SK-N-SH (cell line): ENCODE measurements at regions not wholly inside any gene's neighbourhood (a gene's known extent, or its start where the extent isn't known, plus 50 kb on each side); places are given as distances from the start of the nearest gene placed in this dataset.

Source experiments
- CTCF ChIA-PET: fragments of 300-600, 350-600 bp; formaldehyde crosslinking; extraction: SDS; loops from one replicate; lab custom pipeline; 2021; lab: Yijun Ruan, JAX
- POLR2A ChIA-PET: fragments of 350-600 bp; sonication (Branson Sonifier 250); formaldehyde crosslinking; extraction: SDS; loops from one replicate; lab custom pipeline; 2020; ENCODE audit warnings: antibody characterized with exemption, inconsistent platforms; lab: Yijun Ruan, JAX
- DNase-seq: peaks from one replicate; pipeline ENCODE4 v3.0.0; 2012
- H2AFZ ChIP-seq: fragments of 200-600 bp; sonication (generic); 2 replicates; pipeline ENCODE4 v1.8.1; 2016; ENCODE audit warnings: antibody characterized with exemption, mild to moderate bottlenecking, low read depth
- H3F3A ChIP-seq: fragments of 200-600 bp; sonication (generic); replicated peaks from 2 replicates; pipeline ENCODE3; 2016; ENCODE audit warnings: antibody characterized with exemption, mild to moderate bottlenecking; ENCODE audit not compliant: insufficient read depth
- H3K27ac ChIP-seq, 2 experiments: fragments of 200-500 bp in 1 of 2; fragments of 200-600 bp in 1 of 2; sonication (Bioruptor generic) in 1 of 2; sonication (generic), shearing (Covaris generic) in 1 of 2; 2 replicates each; pipeline versions ENCODE4 v1.5.1 to v1.6.1; 2014 to 2016; ENCODE audit warnings: low read depth in 2 of 2, inconsistent platforms in 1 of 2, low read length in 1 of 2, mild to moderate bottlenecking in 1 of 2, mixed read lengths in 1 of 2
- H3K27me3 ChIP-seq: fragments of 200-600 bp; sonication (generic), shearing (Covaris generic); 2 replicates; pipeline ENCODE4 v1.6.1; 2016; ENCODE audit warnings: mixed run types; ENCODE audit not compliant: insufficient read depth
- H3K36me3 ChIP-seq, 2 experiments: fragments of 200-500 bp in 1 of 2; fragments of 200-600 bp in 1 of 2; sonication (Bioruptor generic) in 1 of 2; sonication (generic) in 1 of 2; replicated peaks in 1 of 2; 2 replicates each; pipeline versions ENCODE3 to v1.5.1; 2014 to 2016; ENCODE audit warnings: low read length in 1 of 2, mild to moderate bottlenecking in 1 of 2; ENCODE audit not compliant: insufficient read depth in 2 of 2, control insufficient read depth in 1 of 2
- H3K4me1 ChIP-seq, 2 experiments: fragments of 200-500 bp in 1 of 2; fragments of 200-600 bp in 1 of 2; sonication (Bioruptor generic) in 1 of 2; sonication (generic), shearing (Covaris generic) in 1 of 2; 2 replicates each; pipeline versions ENCODE4 v1.5.1 to v1.6.1; 2014 to 2016; ENCODE audit warnings: low read depth in 1 of 2, low read length in 1 of 2, mixed run types in 1 of 2; ENCODE audit not compliant: insufficient read depth in 2 of 2, control insufficient read depth in 1 of 2
- H3K4me2 ChIP-seq: fragments of 200-600 bp; sonication (generic), shearing (Covaris generic); 2 replicates; pipeline ENCODE4 v1.6.1; 2017; ENCODE audit warnings: mixed run types
- H3K4me3 ChIP-seq, 2 experiments: fragments of 200-500 bp in 1 of 2; fragments of 200-600 bp in 1 of 2; sonication (Bioruptor generic) in 1 of 2; sonication (generic), shearing (Covaris generic) in 1 of 2; 2 replicates each; pipeline versions ENCODE4 v1.5.1 to v1.8.1; 2014 to 2016; ENCODE audit warnings: low read depth in 2 of 2, inconsistent platforms in 1 of 2, low read length in 1 of 2, mild to moderate bottlenecking in 1 of 2, mixed read lengths in 1 of 2, moderate library complexity in 1 of 2
- H3K79me2 ChIP-seq: fragments of 200-600 bp; sonication (generic); 2 replicates; pipeline ENCODE4 v1.8.1; 2017; ENCODE audit warnings: mild to moderate bottlenecking; ENCODE audit not compliant: insufficient read depth
- H3K9ac ChIP-seq: fragments of 200-600 bp; sonication (generic); 2 replicates; pipeline ENCODE4 v1.6.1; 2017; ENCODE audit warnings: mixed run types
- H3K9me2 ChIP-seq: fragments of 200-600 bp; sonication (generic); 2 replicates; pipeline ENCODE4 v1.6.1; 2017; ENCODE audit warnings: mixed run types
- H3K9me3 ChIP-seq: fragments of 200-600 bp; sonication (generic); 2 replicates; pipeline ENCODE4 v1.6.1; 2017; ENCODE audit warnings: mixed run types, mild to moderate bottlenecking, moderate library complexity
- H4K20me1 ChIP-seq: fragments of 200-600 bp; sonication (generic); 2 replicates; pipeline ENCODE4 v1.6.1; 2017; ENCODE audit warnings: mild to moderate bottlenecking, mixed run types; ENCODE audit not compliant: insufficient read depth
- ELF1 ChIP-seq: IDR thresholded peaks from 2 replicates; pipeline ENCODE4 v1.4.0; 2012
- EP300 ChIP-seq, 2 experiments: IDR thresholded peaks; 2 replicates each; pipeline versions ENCODE4 v1.4.0 to v1.6.1; 2012; ENCODE audit warnings: borderline replicate concordance in 1 of 2, low read depth in 1 of 2, low read length in 1 of 2
- FOSL2 ChIP-seq: IDR thresholded peaks from 2 replicates; pipeline ENCODE4 v1.4.0; 2012; ENCODE audit warnings: low read depth, mild to moderate bottlenecking, moderate library complexity, borderline replicate concordance
- FOXJ3 ChIP-seq: sonication (generic); formaldehyde crosslinking; IDR thresholded peaks from 2 replicates; pipeline ENCODE4 v1.5.1; 2020; ENCODE audit warnings: mild to moderate bottlenecking, missing genetic modification reagents
- FOXM1 ChIP-seq: IDR thresholded peaks from 2 replicates; pipeline ENCODE4 v1.4.0; 2012; ENCODE audit warnings: low read depth, mild to moderate bottlenecking
- GABPA ChIP-seq: IDR thresholded peaks from 2 replicates; pipeline ENCODE4 v1.4.0; 2012; ENCODE audit warnings: low read depth, mild to moderate bottlenecking
- GATA2 ChIP-seq: sonication (generic); formaldehyde crosslinking; IDR thresholded peaks from 2 replicates; pipeline ENCODE4 v1.5.0; 2020; ENCODE audit warnings: mild to moderate bottlenecking, missing genetic modification reagents
- MXI1 ChIP-seq: IDR thresholded peaks from 2 replicates; pipeline ENCODE4 v1.6.1; 2012; ENCODE audit warnings: mild to moderate bottlenecking, low read depth, low read length, improper control_type of control experiment
- NFIC ChIP-seq: IDR thresholded peaks from 2 replicates; pipeline ENCODE4 v1.4.0; 2012; ENCODE audit warnings: borderline replicate concordance
- NRF1 ChIP-seq: IDR thresholded peaks from 2 replicates; pipeline ENCODE4 v1.6.1; 2012; ENCODE audit warnings: low read depth, mild to moderate bottlenecking, low read length
- POLR2AphosphoS5 ChIP-seq: IDR thresholded peaks from 2 replicates; pipeline ENCODE4 v1.6.1; 2012; ENCODE audit warnings: low read depth, low read length
- RAD21 ChIP-seq: IDR thresholded peaks from 2 replicates; pipeline ENCODE4 v1.6.1; 2012; ENCODE audit warnings: mild to moderate bottlenecking, low read length
- RFX5 ChIP-seq: IDR thresholded peaks from 2 replicates; pipeline ENCODE4 v1.6.1; 2012; ENCODE audit warnings: mild to moderate bottlenecking, improper control_type of control experiment, low read length
- RXRA ChIP-seq: IDR thresholded peaks from 2 replicates; pipeline ENCODE4 v1.4.0; 2012; ENCODE audit warnings: low read depth, mild to moderate bottlenecking, borderline replicate concordance
- SIN3A ChIP-seq: IDR thresholded peaks from 2 replicates; pipeline ENCODE4 v1.6.1; 2012; ENCODE audit warnings: low read depth, mild to moderate bottlenecking, low read length, moderate library complexity, borderline replicate concordance
- SMC3 ChIP-seq: IDR thresholded peaks from 2 replicates; pipeline ENCODE4 v1.6.1; 2012; ENCODE audit warnings: low read depth, low read length, improper control_type of control experiment
- TAF1 ChIP-seq: IDR thresholded peaks from 2 replicates; pipeline ENCODE4 v1.6.1; 2012; ENCODE audit warnings: low read depth, mild to moderate bottlenecking, low read length, moderate library complexity, borderline replicate concordance
- TCF12 ChIP-seq: IDR thresholded peaks from 2 replicates; pipeline ENCODE4 v1.4.0; 2012
- WGBS: methylation state at CpG from one replicate; pipeline ENCODE4 v1.1.6; 2017; ENCODE audit warnings: low lambda C conversion rate; 5-methylcytosine and 5-hydroxymethylcytosine counted together
- TF ChIP-seq, protein P1 (sequence below): IDR thresholded peaks from 2 replicates; pipeline ENCODE4 v1.4.0; 2012; ENCODE audit warnings: low read depth
- TF ChIP-seq, protein P2 (sequence below): IDR thresholded peaks from 2 replicates; pipeline ENCODE4 v1.4.0; 2012; ENCODE audit warnings: low read depth, borderline replicate concordance
- TF ChIP-seq, protein P3 (sequence below): IDR thresholded peaks from 2 replicates; pipeline ENCODE4; 2012
- TF ChIP-seq, protein P4 (sequence below): fragments of 150-350 bp; IDR thresholded peaks from 2 replicates; pipeline ENCODE4 v1.6.1; 2017; ENCODE audit warnings: antibody characterized with exemption, low read length, low read depth, borderline replicate concordance

DNA sequence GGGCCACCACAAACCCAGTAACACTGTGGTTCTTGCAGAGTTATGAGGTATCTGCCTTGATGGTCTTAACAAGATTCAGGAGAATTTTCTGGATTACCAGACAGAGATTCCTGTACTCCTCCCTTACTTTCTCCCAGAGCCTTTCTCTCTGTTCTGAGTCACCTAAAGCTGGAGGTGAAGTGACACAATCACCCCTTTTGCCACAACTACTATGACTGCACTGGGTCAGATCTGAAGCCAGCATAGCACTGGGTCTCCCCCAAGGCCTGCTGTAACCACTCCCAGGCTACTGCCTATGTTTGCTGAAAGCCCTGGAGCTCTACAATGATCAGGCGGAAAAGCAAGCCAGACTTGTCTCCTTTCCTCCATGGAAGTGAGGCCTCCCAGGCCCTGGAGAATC is 156.7 kb upstream of the NEGR1 start:
- no peaks in the 10 kb centered on the region for H3K9me2 ChIP-seq
- H3K9me3 ChIP-seq: no peaks in the 10 kb centered on the region
- DNase-seq: no peak
- H4K20me1 ChIP-seq: no peaks in the 10 kb centered on the region
- no peak for TF ChIP-seq POLR2AphosphoS5
- TF ChIP-seq, protein P1, sequence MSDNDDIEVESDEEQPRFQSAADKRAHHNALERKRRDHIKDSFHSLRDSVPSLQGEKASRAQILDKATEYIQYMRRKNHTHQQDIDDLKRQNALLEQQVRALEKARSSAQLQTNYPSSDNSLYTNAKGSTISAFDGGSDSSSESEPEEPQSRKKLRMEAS: no peak
- TF ChIP-seq MXI1: no peak
- no peak for TF ChIP-seq TAF1
- TF ChIP-seq ELF1: no peak
- TF ChIP-seq SIN3A: no peak
- TF ChIP-seq TCF12: no peak
- TF ChIP-seq, protein P2, sequence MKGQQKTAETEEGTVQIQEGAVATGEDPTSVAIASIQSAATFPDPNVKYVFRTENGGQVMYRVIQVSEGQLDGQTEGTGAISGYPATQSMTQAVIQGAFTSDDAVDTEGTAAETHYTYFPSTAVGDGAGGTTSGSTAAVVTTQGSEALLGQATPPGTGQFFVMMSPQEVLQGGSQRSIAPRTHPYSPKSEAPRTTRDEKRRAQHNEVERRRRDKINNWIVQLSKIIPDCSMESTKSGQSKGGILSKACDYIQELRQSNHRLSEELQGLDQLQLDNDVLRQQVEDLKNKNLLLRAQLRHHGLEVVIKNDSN: no peak
- TF ChIP-seq GATA2: no peak
- H3F3A ChIP-seq: no peaks in the 10 kb centered on the region
- H3K79me2 ChIP-seq: no peaks in the 10 kb centered on the region
- no peak overlapping the region for H2AFZ ChIP-seq
- 14% methylated on average over 1 of the region's 1 CpG for WGBS
- no peaks in the 10 kb centered on the region for H3K36me3 ChIP-seq
- POLR2A ChIA-PET: no interaction called here
- no peak overlapping the region for H3K4me2 ChIP-seq
- H3K27me3 ChIP-seq: no peaks in the 10 kb centered on the region
- H3K4me3 ChIP-seq: no peak overlapping the region
- no peak overlapping the region for H3K27ac ChIP-seq
- CTCF ChIA-PET: interaction anchor here (1.1 kb wide), 1 partner anchor 11 kb away, joined by 3 read pairs; no protein-coding TSS in a partner anchor
- H3K4me1 ChIP-seq: no peaks in the 10 kb centered on the region; a peak in 1 of 4 replicates
- no peak overlapping the region for H3K9ac ChIP-seq

DNA sequence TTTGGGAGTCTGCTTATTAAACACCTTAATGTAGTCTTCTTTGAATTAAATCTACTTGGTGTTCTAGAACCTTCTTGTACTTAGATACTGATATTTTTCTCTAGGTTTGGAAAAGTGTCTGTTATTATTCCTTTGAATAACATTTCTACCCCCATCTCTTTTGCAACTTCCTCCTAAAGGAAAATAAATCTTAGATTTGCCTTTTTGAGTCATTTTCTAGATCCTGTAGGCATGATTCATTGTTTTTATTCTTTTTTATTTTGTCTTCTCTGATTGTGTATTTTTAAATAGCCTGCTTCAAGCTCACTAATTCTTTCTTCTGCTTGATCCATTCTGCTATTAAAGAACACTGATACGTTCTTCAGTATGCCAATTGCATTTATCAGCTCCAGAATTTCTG is 155.9 kb upstream of the NEGR1 start:
- Histone ChIP-seq H3K27ac (no peak overlapping the region), H3K4me1 (no peaks in the 10 kb centered on the region; a peak in 1 of 4 replicates), H3K79me2 (no peaks in the 10 kb centered on the region), H3K9me3 (no peaks in the 10 kb centered on the region), H3K4me3 (no peak overlapping the region), H3F3A (no peaks in the 10 kb centered on the region), H3K27me3 (no peaks in the 10 kb centered on the region), H3K9ac (no peak overlapping the region)
- TF ChIP-seq RXRA (no peak), FOXJ3 (CRISPR knock-in tag) (no peak), NRF1 (no peak), NFIC (no peak), GATA2 (no peak), TCF12 (no peak), FOXM1 (no peak), GABPA (no peak), RAD21 (no peak), POLR2AphosphoS5 (no peak), SMC3 (no peak), ELF1 (no peak), FOSL2 (no peak), EP300 (IDR thresholded peaks at IDR 0.05; ENCODE audit: borderline replicate concordance in 1 of 2, low read depth in 1 of 2, low read length in 1 of 2) (no peak), RFX5 (no peak)
- TF ChIP-seq, protein P1: no peak
- TF ChIP-seq, protein P3, sequence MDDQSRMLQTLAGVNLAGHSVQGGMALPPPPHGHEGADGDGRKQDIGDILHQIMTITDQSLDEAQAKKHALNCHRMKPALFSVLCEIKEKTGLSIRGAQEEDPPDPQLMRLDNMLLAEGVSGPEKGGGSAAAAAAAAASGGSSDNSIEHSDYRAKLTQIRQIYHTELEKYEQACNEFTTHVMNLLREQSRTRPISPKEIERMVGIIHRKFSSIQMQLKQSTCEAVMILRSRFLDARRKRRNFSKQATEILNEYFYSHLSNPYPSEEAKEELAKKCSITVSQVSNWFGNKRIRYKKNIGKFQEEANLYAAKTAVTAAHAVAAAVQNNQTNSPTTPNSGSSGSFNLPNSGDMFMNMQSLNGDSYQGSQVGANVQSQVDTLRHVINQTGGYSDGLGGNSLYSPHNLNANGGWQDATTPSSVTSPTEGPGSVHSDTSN: no peak
- TF ChIP-seq, protein P4, sequence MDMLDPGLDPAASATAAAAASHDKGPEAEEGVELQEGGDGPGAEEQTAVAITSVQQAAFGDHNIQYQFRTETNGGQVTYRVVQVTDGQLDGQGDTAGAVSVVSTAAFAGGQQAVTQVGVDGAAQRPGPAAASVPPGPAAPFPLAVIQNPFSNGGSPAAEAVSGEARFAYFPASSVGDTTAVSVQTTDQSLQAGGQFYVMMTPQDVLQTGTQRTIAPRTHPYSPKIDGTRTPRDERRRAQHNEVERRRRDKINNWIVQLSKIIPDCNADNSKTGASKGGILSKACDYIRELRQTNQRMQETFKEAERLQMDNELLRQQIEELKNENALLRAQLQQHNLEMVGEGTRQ: no peak
- TF ChIP-seq, protein P2: no peak
- TF ChIP-seq, all 33 proteins: peak for 0
- Histone ChIP-seq H3K36me3 (no peaks in the 10 kb centered on the region), H3K9me2 (no peaks in the 10 kb centered on the region), H2AFZ (no peak overlapping the region), H4K20me1 (no peaks in the 10 kb centered on the region), H3K4me2 (no peak overlapping the region)
- POLR2A ChIA-PET: no interaction called here
- CTCF ChIA-PET: interaction anchor here (0.7 kb wide), 1 partner anchor 1225 kb away, joined by 3 read pairs; no protein-coding TSS in a partner anchor
- DNase-seq: no peak
- WGBS: 38% methylated on average over 1 of the region's 1 CpG
